Astrocyte (in vitro differentiated cells and primary cell): ENCODE measurements at regions not wholly inside any gene's neighbourhood (a gene's known extent, or its start where the extent isn't known, plus 50 kb on each side); places are given as distances from the start of the nearest gene placed in this dataset.

ENCODE experiments used
- DNase-seq: peaks from one replicate; pipeline ENCODE4 v3.0.0-alpha.2; 2010; ENCODE audit warnings: low read depth
- FAIRE-seq: peaks from 2 replicates; lab custom pipeline; 2011; peaks lifted over from hg19 to GRCh38; lab: Jason Lieb, UNC
- H2AFZ ChIP-seq: 2 replicates; pipeline ENCODE4 v1.6.0; 2012; ENCODE audit warnings: low read depth, low read length, inconsistent platforms
- H3K27ac ChIP-seq: 2 replicates; pipeline ENCODE4 v1.5.1; 2011; ENCODE audit warnings: low read depth, low read length, inconsistent platforms
- H3K27me3 ChIP-seq: 2 replicates; pipeline ENCODE4 v1.6.0; 2011; ENCODE audit warnings: low read length, inconsistent platforms; ENCODE audit not compliant: insufficient read depth
- H3K36me3 ChIP-seq: 2 replicates; pipeline ENCODE4 v1.5.1; 2011; ENCODE audit warnings: low read length, inconsistent platforms; ENCODE audit not compliant: insufficient read depth
- H3K4me1 ChIP-seq: 2 replicates; pipeline ENCODE4 v1.5.1; 2011; ENCODE audit warnings: low read length, inconsistent platforms; ENCODE audit not compliant: insufficient read depth
- H3K4me2 ChIP-seq: 2 replicates; pipeline ENCODE4 v1.6.0; 2012; ENCODE audit warnings: low read length, inconsistent platforms
- H3K4me3 ChIP-seq: 2 replicates; pipeline ENCODE4 v1.5.1; 2011; ENCODE audit warnings: low read depth, mild to moderate bottlenecking, low read length, inconsistent platforms; ENCODE audit not compliant: insufficient read depth
- H3K79me2 ChIP-seq: 2 replicates; pipeline ENCODE4 v1.6.0; 2012; ENCODE audit warnings: mild to moderate bottlenecking, low read length, inconsistent platforms; ENCODE audit not compliant: insufficient read depth
- H3K9ac ChIP-seq: 2 replicates; pipeline ENCODE4 v1.6.0; 2012; ENCODE audit warnings: mild to moderate bottlenecking, low read length, inconsistent platforms
- H3K9me3 ChIP-seq: 2 replicates; pipeline ENCODE4 v1.5.1; 2012; ENCODE audit warnings: low read depth, mild to moderate bottlenecking, low read length, inconsistent platforms; ENCODE audit not compliant: insufficient read depth
- H4K20me1 ChIP-seq: 2 replicates; pipeline ENCODE4 v1.6.0; 2012; ENCODE audit warnings: low read length, inconsistent platforms; ENCODE audit not compliant: insufficient read depth
- H3K27ac Mint-ChIP-seq: one replicate; pipeline ENCODE4 v1.8.0; 2021; ENCODE audit warnings: mild to moderate bottlenecking, mixed read lengths; ENCODE audit not compliant: unreplicated experiment
- H3K27me3 Mint-ChIP-seq: one replicate; pipeline ENCODE4 v1.8.0; 2021; ENCODE audit warnings: low read depth, mixed read lengths; ENCODE audit not compliant: unreplicated experiment
- H3K36me3 Mint-ChIP-seq: one replicate; pipeline ENCODE4 v1.8.0; 2021; ENCODE audit warnings: low read depth, mixed read lengths; ENCODE audit not compliant: unreplicated experiment
- H3K4me1 Mint-ChIP-seq: one replicate; pipeline ENCODE4 v1.8.0; 2021; ENCODE audit warnings: low read depth, mixed read lengths; ENCODE audit not compliant: unreplicated experiment
- H3K4me3 Mint-ChIP-seq: one replicate; pipeline ENCODE4 v1.8.0; 2021; ENCODE audit warnings: mild to moderate bottlenecking, moderate library complexity, mixed read lengths; ENCODE audit not compliant: unreplicated experiment
- H3K9me3 Mint-ChIP-seq: one replicate; pipeline ENCODE4 v1.8.0; 2021; ENCODE audit warnings: mild to moderate bottlenecking, mixed read lengths; ENCODE audit not compliant: unreplicated experiment
- CTCF ChIP-seq: IDR thresholded peaks from 2 replicates; pipeline ENCODE4 v1.5.1; 2011; ENCODE audit warnings: low read depth, mild to moderate bottlenecking, inconsistent platforms, low read length, moderate library complexity; ENCODE audit not compliant: insufficient read depth
- EZH2 ChIP-seq: IDR thresholded peaks from 2 replicates; pipeline ENCODE4 v1.6.1; 2012; ENCODE audit warnings: mild to moderate bottlenecking, low read length, inconsistent platforms; ENCODE audit not compliant: insufficient read depth

GRCh38 chr10:27439101-27439500 lies 65.0 kb upstream of the RAB18 start:
- no peaks in the 10 kb centered on the region for H3K27me3 Mint-ChIP-seq
- FAIRE-seq, result no peak

GRCh38 chr10:27437775-27438174 lies 66.3 kb upstream of the RAB18 start:
- Mint-ChIP-seq H3K4me1 (peaks cover 7% of the 10 kb centered on the region), H3K4me3 (no peak overlapping the region), H3K9me3 (no peaks in the 10 kb centered on the region), H3K27me3 (no peaks in the 10 kb centered on the region), H3K36me3 (no peaks in the 10 kb centered on the region), H3K27ac (no peak overlapping the region)
- Histone ChIP-seq H4K20me1 (no peaks in the 10 kb centered on the region), H3K27me3 (no peaks in the 10 kb centered on the region), H3K4me1 (no peaks in the 10 kb centered on the region), H2AFZ (no peak overlapping the region), H3K9ac (no peak overlapping the region), H3K27ac (no peak overlapping the region), H3K9me3 (no peaks in the 10 kb centered on the region), H3K4me2 (no peak overlapping the region), H3K4me3 (no peak overlapping the region), H3K36me3 (no peaks in the 10 kb centered on the region), H3K79me2 (no peaks in the 10 kb centered on the region)
- TF ChIP-seq EZH2 (no peak), CTCF (no peak)
- FAIRE-seq (no peak), DNase-seq (no peak)

More at GRCh38 chr10:27439101-27439500, 65.0 kb upstream of the RAB18 start:
- Mint-ChIP-seq H3K27ac (no peak overlapping the region), H3K36me3 (no peaks in the 10 kb centered on the region), H3K9me3 (no peaks in the 10 kb centered on the region), H3K4me3 (no peak overlapping the region), H3K4me1 (peaks cover 7% of the 10 kb centered on the region)
- no peak overlapping the region for H3K27ac ChIP-seq
- no peaks in the 10 kb centered on the region for H3K9me3 ChIP-seq
- no peak overlapping the region for H3K4me3 ChIP-seq
- no peaks in the 10 kb centered on the region for H3K79me2 ChIP-seq
- DNase-seq, result no peak
- no peaks in the 10 kb centered on the region for H3K4me1 ChIP-seq
- no peaks in the 10 kb centered on the region for H3K36me3 ChIP-seq
- H2AFZ ChIP-seq, result no peak overlapping the region
- no peaks in the 10 kb centered on the region for H4K20me1 ChIP-seq
- no peaks in the 10 kb centered on the region for H3K27me3 ChIP-seq
- no peak for TF ChIP-seq CTCF
- no peak for TF ChIP-seq EZH2
- H3K4me2 ChIP-seq, result no peak overlapping the region
- H3K9ac ChIP-seq, result no peak overlapping the region

DNA sequence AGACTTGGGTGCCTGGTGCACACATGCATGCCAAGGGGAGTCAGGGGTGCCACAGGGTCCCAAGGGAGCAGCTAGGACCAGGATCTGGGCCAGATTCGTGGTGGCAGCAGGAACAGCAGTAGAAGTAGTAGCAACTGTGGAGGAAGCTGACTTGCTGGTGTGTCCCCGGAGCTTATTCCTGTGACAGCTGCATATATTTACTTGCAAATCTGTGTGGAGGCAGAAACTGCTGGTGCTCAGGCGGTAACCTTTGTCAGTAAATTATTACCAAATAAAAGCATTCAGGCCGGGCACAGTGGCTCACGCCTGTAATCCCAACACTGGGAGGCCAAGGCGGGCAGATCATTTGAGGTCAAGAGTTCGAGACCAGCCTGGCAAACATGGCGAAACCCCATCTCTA lies 67.4 kb upstream of the RAB18 start:
- no peaks in the 10 kb centered on the region for H3K4me1 ChIP-seq
- DNase-seq, result no peak
- Mint-ChIP-seq H3K4me3 (no peak overlapping the region), H3K27ac (no peak overlapping the region), H3K9me3 (no peaks in the 10 kb centered on the region), H3K27me3 (no peaks in the 10 kb centered on the region), H3K36me3 (no peaks in the 10 kb centered on the region), H3K4me1 (peaks cover 7% of the 10 kb centered on the region)
- no peak overlapping the region for H3K9ac ChIP-seq
- H3K36me3 ChIP-seq, result no peaks in the 10 kb centered on the region
- no peak for TF ChIP-seq EZH2
- TF ChIP-seq CTCF, result no peak
- H3K4me3 ChIP-seq, result no peak overlapping the region
- no peaks in the 10 kb centered on the region for H3K27me3 ChIP-seq
- no peak for FAIRE-seq
- H4K20me1 ChIP-seq, result no peaks in the 10 kb centered on the region
- H3K9me3 ChIP-seq, result no peaks in the 10 kb centered on the region
- no peaks in the 10 kb centered on the region for H3K79me2 ChIP-seq
- no peak overlapping the region for H2AFZ ChIP-seq
- H3K4me2 ChIP-seq, result no peak overlapping the region
- no peak overlapping the region for H3K27ac ChIP-seq
